Adrenal gland (tissue), 9 donors: ENCODE measurements at regions not wholly inside any gene's neighbourhood (a gene's known extent, or its start where the extent isn't known, plus 50 kb on each side); places are given as distances from the start of the nearest gene placed in this dataset.

Experiments used
- DNase-seq, 7 donors: peaks; one replicate each; pipeline ENCODE4 v3.0.0-alpha.2; 2019 to 2020
- H3K27ac ChIP-seq, 5 donors: fragments of 200-600 bp; sonication (generic) in 4 of 5; 1 replicate in 3 of 5; 2 replicates in 2 of 5; pipeline versions ENCODE4 v1.5.1 to v1.8.0; 2016 to 2020; ENCODE audit warnings: mild to moderate bottlenecking in 1 of 5
- H3K27me3 ChIP-seq: fragments of 200-600 bp; 2 replicates; pipeline ENCODE4 v1.8.0; 2021
- H3K36me3 ChIP-seq, 2 donors: fragments of 200-600 bp; replicated peaks in 1 of 2; 1 replicate in 1 of 2; 2 replicates in 1 of 2; pipeline versions ENCODE4 v1.5.1 to v1.8.0; 2018 to 2022
- H3K4me1 ChIP-seq, 2 donors: fragments of 200-600 bp; replicated peaks in 1 of 2; 1 replicate in 1 of 2; 2 replicates in 1 of 2; pipeline versions ENCODE4 v1.5.1 to v1.8.0; 2018 to 2021
- H3K4me3 ChIP-seq, 4 donors: fragments of 200-600 bp; sonication (generic) in 3 of 4; one replicate each; pipeline ENCODE4 v1.5.1; 2016 to 2018
- H3K9me3 ChIP-seq, 3 donors: fragments of 200-600 bp; sonication (generic) in 1 of 3; replicated peaks in 1 of 3; 1 replicate in 2 of 3; 2 replicates in 1 of 3; pipeline versions ENCODE4 v1.5.1 to v1.8.0; 2016 to 2021
- POLR2A ChIP-seq, 2 donors: fragments of 450-650 bp; IDR thresholded peaks; one replicate each; pipeline ENCODE4 v1.6.1; 2017; ENCODE audit warnings: antibody characterized with exemption in 2 of 2, mild to moderate bottlenecking in 2 of 2, moderate library complexity in 1 of 2
- WGBS, 4 donors: extraction: QIAGEN DNeasy Blood & Tissue Kit in 2 of 4; methylation state at CpG; one replicate each; pipeline versions ENCODE4 v1.1.5 to v1.1.7; 2013 to 2017; 5-methylcytosine and 5-hydroxymethylcytosine counted together
- intact Hi-C, 2 donors: fragments of 100-400 bp; cut with DNase I; formaldehyde crosslinking; loops; one replicate each; pipeline versions ENCODE4 v1.14.1 to v1.15.0; 2022 to 2023
- TF ChIP-seq, protein P1 (sequence below), 6 experiments: fragments of 450-650 bp in 4 of 6; fragments of 200-600 bp in 2 of 6; sonication (generic) in 1 of 6; IDR thresholded peaks; 1 replicate in 5 of 6; 2 replicates in 1 of 6; pipeline versions ENCODE4 v1.5.1 to v1.8.0; 2016 to 2021; ENCODE audit warnings: antibody characterized with exemption in 6 of 6, mild to moderate bottlenecking in 2 of 6, moderate library complexity in 1 of 6
- donor health status: healthy with polysubstance abuse.
- donor health status: Bipolar disorder and iron deficiency.
- donor health status: DM: yes; HTN: yes; CAD: no.
- donor health status: DM: no; HTN: no; CAD: no.
- donor health status: DM: no; HTN: no; CAD: no.

DNA sequence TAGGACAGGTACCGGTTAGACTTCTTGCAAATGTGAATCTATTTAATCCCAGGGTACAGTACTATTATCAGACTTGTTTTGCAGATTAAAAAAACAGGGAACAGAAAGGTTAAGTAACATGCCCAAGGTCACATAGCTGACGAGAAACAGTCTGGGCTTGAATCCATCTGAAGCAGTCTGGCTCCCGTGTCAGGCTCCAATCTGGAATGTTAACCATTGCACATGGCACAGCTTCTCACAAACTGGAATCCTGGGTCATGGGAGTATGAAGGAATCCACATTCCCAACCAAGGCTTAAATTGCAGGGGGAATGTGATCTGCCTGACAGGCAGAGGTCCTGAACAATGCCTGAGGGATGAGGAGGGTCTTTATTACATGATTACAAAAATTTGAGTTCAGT, 187.5 kb upstream of the SPTLC3 start:
- DNase-seq, result no peak
- WGBS, 4 donors, result 25 to 40% (median 36%) methylated on average over 3 of the region's 3 CpGs
- Histone ChIP-seq H3K27me3 (no peaks in the 10 kb centered on the region), H3K27ac (no peak overlapping the region), H3K4me1 (no peaks in the 10 kb centered on the region), H3K9me3 (no peaks in the 10 kb centered on the region), H3K4me3 (no peak overlapping the region), H3K36me3 (no peaks in the 10 kb centered on the region)
- TF ChIP-seq POLR2A (IDR thresholded peaks at IDR 0.05), result no peak
- TF ChIP-seq, protein P1, sequence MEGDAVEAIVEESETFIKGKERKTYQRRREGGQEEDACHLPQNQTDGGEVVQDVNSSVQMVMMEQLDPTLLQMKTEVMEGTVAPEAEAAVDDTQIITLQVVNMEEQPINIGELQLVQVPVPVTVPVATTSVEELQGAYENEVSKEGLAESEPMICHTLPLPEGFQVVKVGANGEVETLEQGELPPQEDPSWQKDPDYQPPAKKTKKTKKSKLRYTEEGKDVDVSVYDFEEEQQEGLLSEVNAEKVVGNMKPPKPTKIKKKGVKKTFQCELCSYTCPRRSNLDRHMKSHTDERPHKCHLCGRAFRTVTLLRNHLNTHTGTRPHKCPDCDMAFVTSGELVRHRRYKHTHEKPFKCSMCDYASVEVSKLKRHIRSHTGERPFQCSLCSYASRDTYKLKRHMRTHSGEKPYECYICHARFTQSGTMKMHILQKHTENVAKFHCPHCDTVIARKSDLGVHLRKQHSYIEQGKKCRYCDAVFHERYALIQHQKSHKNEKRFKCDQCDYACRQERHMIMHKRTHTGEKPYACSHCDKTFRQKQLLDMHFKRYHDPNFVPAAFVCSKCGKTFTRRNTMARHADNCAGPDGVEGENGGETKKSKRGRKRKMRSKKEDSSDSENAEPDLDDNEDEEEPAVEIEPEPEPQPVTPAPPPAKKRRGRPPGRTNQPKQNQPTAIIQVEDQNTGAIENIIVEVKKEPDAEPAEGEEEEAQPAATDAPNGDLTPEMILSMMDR (IDR thresholded peaks at IDR 0.05), result no peak
- intact Hi-C loops, result no loop called here

DNA sequence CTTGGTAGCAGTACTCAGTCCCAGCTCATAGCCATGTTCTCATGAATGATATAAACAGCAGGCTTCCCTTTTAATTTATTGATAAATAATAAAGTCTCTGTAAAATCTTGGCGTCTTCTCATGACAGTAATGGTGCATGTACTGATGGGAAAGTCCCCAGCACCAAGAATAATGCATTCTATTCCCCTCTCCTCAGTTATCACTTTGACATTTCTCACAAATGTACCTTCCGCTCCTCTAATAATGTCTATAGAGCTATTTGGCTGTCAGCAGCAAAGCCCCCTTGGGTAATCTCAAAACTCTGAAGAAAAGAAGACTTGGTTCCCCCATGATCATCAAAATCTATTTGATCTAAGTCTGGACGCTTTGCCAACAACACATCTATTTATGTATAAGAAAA, 185.0 kb upstream of the SPTLC3 start:
- no peaks in the 10 kb centered on the region for H3K4me1 ChIP-seq
- no peak overlapping the region for H3K4me3 ChIP-seq
- no peak for TF ChIP-seq POLR2A (IDR thresholded peaks at IDR 0.05)
- TF ChIP-seq, protein P1 (IDR thresholded peaks at IDR 0.05), result no peak
- no peak overlapping the region for H3K27ac ChIP-seq
- H3K9me3 ChIP-seq, result no peaks in the 10 kb centered on the region
- intact Hi-C loops, result no loop called here
- no peaks in the 10 kb centered on the region for H3K27me3 ChIP-seq
- no peak for DNase-seq
- WGBS, 4 donors, result 70 to 78% (median 75%) methylated on average over 3 of the region's 3 CpGs
- no peaks in the 10 kb centered on the region for H3K36me3 ChIP-seq

DNA sequence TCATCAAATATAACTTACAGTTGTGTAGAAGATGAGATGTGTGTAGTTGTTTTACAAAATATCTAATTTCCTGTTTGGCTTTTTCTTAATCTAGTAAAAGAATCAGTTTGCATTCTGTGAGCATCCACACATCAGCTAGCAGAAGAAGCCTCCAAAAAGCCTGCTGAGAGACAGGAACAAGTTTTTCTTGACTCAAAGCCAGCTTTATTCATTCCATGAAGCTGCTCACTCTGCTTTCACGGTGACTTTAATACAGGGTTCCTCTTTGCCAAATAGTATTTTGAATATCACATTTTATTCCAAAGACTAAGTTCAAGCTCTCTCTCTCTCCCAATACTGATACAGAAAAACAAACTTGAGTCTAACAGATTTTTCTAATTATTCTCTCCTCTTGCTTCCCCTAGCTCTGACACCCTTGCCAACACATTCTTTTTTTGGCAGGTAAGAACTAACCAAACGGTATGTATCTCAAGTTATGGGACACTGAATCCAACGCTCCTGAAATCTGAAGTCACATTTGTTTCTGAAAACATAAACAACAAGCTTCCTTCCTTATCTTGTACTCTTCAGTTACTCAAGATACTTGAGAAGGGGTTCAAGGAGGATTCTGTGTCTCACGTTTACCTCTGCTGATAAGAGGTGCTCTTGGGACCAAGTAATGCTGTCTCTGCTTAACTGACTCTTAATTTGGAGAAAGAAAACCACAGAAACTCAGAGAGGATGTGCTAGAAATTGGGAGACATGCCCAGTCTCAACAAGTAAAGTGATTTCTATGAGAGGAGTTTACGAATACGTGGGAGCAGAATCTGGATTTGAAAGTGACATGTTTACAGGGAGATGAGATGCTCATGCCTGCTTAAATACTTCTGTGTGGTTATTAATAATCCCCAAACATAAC, 184.2 kb upstream of the SPTLC3 start:
- intact Hi-C loops, result no loop called here
- Histone ChIP-seq H3K27ac (no peak overlapping the region), H3K36me3 (no peaks in the 10 kb centered on the region), H3K4me1 (no peaks in the 10 kb centered on the region), H3K9me3 (no peaks in the 10 kb centered on the region), H3K27me3 (no peaks in the 10 kb centered on the region), H3K4me3 (no peak overlapping the region)
- TF ChIP-seq, protein P1 (IDR thresholded peaks at IDR 0.05), result no peak
- TF ChIP-seq POLR2A (IDR thresholded peaks at IDR 0.05), result no peak
- DNase-seq, result no peak
- 36 to 58% (median 49%) methylated on average over 6 of the region's 6 CpGs for WGBS, 4 donors

DNA sequence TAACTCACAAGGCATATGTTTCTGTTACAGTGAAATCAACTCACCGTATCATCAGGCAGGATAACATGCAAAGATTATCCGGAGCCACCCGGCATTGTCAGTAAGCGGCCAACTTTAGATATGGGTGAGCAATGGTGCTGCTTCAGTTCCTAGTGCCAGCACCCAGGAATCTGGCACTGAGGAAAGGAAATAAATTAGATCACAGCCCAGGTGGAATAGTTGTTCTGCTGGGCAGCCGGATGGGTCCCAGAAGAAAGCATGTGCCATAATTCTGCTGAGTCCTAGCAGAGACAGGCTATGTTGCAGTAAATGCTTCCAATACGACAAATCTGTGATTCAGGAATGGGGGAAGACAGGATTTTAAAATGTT, 183.6 kb upstream of the SPTLC3 start:
- intact Hi-C loops, result no loop called here
- H3K27ac ChIP-seq, result no peak overlapping the region
- H3K4me3 ChIP-seq, result no peak overlapping the region
- no peaks in the 10 kb centered on the region for H3K4me1 ChIP-seq
- no peak for DNase-seq
- TF ChIP-seq, protein P1 (IDR thresholded peaks at IDR 0.05), result no peak
- no peak for TF ChIP-seq POLR2A (IDR thresholded peaks at IDR 0.05)
- H3K36me3 ChIP-seq, result no peaks in the 10 kb centered on the region
- no peaks in the 10 kb centered on the region for H3K9me3 ChIP-seq
- no peaks in the 10 kb centered on the region for H3K27me3 ChIP-seq
- 65 to 75% (median 70%) methylated on average over 6 of the region's 6 CpGs for WGBS, 4 donors
